ENCODE measurements at regions not wholly inside any gene's neighbourhood (a gene's known extent, or its start where the extent isn't known, plus 50 kb on each side); places are given as distances from the start of the nearest gene placed in this dataset.

DNA sequence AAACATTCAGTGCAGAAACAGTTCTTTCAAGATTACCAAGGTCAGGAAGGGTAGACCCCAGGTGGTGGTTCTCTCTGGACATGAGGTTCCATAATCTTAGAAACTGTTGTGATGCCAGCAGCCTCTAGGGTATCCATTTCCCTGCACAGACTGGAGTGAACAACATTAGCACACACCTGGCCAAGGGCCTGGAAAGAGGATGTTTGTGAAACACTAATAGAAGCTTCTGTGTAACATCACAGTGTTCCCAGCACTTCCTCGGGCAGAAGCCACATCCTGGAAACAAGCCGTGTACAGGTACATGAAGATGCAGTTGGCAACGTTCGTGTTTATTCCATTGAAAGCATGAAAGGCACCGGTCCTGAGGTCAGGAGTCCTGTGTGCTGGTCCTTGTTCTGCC lies 598.2 kb upstream of the KLF4 start:
- TF ChIP-seq, protein P1, sequence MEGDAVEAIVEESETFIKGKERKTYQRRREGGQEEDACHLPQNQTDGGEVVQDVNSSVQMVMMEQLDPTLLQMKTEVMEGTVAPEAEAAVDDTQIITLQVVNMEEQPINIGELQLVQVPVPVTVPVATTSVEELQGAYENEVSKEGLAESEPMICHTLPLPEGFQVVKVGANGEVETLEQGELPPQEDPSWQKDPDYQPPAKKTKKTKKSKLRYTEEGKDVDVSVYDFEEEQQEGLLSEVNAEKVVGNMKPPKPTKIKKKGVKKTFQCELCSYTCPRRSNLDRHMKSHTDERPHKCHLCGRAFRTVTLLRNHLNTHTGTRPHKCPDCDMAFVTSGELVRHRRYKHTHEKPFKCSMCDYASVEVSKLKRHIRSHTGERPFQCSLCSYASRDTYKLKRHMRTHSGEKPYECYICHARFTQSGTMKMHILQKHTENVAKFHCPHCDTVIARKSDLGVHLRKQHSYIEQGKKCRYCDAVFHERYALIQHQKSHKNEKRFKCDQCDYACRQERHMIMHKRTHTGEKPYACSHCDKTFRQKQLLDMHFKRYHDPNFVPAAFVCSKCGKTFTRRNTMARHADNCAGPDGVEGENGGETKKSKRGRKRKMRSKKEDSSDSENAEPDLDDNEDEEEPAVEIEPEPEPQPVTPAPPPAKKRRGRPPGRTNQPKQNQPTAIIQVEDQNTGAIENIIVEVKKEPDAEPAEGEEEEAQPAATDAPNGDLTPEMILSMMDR (conservative IDR thresholded peaks at IDR 0.05; ENCODE audit: low read depth, low read length), result no peak
- no peak for TF ChIP-seq EZH2 (IDR thresholded peaks at IDR 0.05; ENCODE audit: low read length, unreplicated experiment)
